ENCODE measurements at regions not wholly inside any gene's neighbourhood (a gene's known extent, or its start where the extent isn't known, plus 50 kb on each side); places are given as distances from the start of the nearest gene placed in this dataset.
"Not testable (repeated sequence)": the region's sequence is repeated elsewhere in the genome, so short reads cannot be mapped to it uniquely, and the experiment has no call there.

- no peak for DNase-seq (ENCODE audit: low spot score)
Observed at GRCh38 chr1:184183919-184184318, 132.4 kb downstream of the TSEN15 start.

GRCh38 chr1:184184614-184185013 is 133.1 kb downstream of the TSEN15 start:
- not testable (repeated sequence) for DNase-seq (ENCODE audit: low spot score)

GRCh38 chr1:184185347-184185746 is 133.8 kb downstream of the TSEN15 start:
- no peak for DNase-seq (ENCODE audit: low spot score)

DNA sequence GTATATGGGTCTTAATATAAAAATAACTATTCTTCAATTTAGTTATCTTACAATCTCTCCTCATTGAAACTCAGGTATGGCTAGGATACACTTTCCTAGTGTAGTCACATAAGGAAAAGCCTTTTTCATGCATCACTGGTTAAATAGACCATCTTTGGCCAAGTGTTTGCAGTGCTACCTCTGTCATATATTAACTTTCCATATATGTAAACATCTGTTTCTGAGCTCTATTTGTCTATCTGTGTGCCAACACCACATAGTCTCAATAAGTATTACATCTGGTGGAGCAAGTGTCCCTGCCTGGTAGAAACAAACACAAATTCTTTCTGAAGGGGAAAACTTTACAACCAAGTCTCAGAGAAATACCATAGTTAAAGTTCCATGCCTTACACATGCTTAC is 134.6 kb downstream of the TSEN15 start:
- no peak for DNase-seq (ENCODE audit: low spot score)

DNA sequence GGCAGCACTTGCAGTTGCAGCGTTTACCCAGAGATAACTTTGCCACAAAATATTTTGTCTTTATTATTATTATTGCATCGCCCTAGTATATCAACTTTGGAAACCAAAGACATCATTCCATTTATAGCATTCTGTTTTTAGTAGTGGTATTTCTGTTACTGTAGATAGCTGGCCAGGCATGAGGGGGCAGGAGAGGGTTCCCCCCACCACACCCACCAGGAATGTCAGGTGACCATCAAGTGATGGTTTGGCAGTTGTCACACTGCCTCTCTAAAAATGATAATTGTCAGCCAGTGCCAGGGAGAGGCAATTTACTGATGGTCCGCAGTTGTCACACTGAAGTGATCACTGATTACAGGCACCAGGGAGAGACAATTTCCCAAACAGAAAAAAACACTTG is 135.6 kb downstream of the TSEN15 start:
- DNase-seq (ENCODE audit: low spot score): no peak

GRCh38 chr1:184188037-184188436 is 136.5 kb downstream of the TSEN15 start:
- DNase-seq (ENCODE audit: low spot score): no peak

GRCh38 chr1:184189361-184189760 is 137.8 kb downstream of the TSEN15 start:
- no peak for DNase-seq (ENCODE audit: low spot score)

- peak; percentile 55 for DNase-seq (ENCODE audit: low spot score)
Observed at GRCh38 chr1:184190616-184191015, 139.1 kb downstream of the TSEN15 start.

DNA sequence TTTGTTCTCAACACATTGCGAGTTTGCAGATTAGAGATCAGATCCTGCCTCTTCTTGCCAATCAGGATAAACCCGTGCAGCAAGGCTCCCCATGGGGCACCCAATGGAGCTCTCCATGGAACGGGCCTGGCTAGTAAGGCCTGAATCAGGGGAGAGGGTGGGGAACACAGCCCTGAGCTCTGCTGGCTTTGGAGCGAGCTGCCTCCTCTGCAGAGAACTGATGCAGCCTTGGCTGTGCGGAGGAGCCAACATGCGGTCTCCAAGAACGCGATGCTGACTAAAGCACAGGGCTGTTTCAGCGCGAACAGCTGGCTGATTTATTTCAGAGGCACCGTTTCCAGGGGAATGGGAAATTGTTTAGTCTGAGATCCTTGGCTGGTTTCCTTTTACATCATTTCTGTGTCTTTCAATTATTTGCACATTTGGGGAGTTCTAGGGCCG is 139.7 kb downstream of the TSEN15 start:
- DNase-seq (ENCODE audit: low spot score): peak; percentile 75

DNA sequence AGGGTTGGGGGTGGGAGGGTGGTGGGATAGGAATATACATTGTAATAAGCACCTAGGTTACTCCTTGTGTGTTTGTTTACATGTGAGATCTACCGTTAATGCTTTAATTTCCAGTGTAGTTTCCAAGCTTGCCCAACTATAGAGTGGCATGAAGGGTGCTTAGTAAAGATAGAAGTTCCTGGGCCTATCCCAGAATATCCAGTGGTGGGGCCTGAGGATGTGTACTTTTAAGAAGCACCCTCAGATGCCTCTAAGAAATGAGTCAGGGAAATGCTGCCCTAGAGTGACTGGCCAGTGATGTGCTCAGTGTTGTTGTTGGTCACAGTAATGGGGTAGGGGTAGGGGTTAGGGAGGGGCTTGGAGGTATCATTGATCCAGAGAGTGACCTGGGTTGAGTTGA is 141.3 kb downstream of the TSEN15 start:
- no peak for DNase-seq (ENCODE audit: low spot score)

DNA sequence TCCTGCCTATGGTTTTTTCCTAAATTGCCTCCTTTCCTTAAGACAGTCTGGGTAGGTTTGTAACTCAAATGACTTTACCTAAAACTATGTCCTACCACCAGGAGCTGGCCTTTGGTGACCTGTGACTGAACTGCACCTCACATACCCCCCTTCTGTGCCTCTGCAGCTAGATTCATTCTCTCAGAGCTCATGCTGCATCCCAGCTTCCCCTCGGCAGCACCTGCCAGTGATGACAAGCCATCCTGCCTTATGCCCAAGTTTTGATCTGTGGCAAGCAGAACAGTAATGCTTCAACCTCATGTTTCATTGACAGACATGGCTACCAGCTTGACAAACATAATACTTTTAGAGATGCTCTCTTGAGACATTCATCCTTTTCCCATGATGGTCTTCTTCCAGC is 141.9 kb downstream of the TSEN15 start:
- no peak for DNase-seq (ENCODE audit: low spot score)

DNA sequence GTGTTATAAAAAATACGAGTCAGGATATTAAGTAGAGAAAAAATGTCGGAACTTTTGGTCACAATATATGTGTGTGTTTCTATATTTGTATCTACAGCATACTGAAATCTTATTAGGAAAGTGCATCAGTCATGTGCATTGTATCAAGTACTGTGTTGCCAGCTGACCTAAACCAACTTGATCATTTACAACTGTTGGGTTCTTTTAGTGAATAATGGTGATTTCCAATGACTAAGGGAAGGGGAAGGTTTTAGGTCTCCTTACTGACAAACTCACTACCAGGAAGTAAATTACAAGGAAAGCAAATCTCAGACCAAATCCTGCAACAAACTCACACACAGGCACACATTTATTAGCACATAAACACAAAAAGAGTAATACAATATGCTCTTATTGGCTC is 142.7 kb downstream of the TSEN15 start:
- no peak for DNase-seq (ENCODE audit: low spot score)

DNA sequence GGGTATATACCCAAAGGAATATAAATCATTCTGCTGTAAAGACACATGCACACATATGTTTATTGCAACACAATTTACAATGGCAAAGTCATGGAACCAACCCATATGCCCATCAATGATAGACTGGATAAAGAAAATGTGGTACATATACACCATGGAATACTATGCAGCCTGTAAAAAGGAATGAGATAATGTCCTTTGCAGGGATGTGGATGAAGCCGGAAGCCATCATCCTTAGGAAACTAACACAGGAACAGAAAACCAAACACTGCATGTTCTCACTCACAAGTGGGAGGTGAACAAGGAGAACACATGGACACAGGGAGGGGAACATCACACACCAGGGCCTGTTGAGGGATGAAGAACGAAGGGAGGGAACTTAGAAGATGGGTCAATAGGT is 144.2 kb downstream of the TSEN15 start:
- DNase-seq (ENCODE audit: low spot score): not testable (repeated sequence)

GRCh38 chr1:184197831-184198230 is 146.3 kb downstream of the TSEN15 start:
- peak; percentile 26 for DNase-seq (ENCODE audit: low spot score)

- DNase-seq (ENCODE audit: low spot score): no peak
Observed at GRCh38 chr1:184199036-184199435, 147.5 kb downstream of the TSEN15 start.

GRCh38 chr1:184199438-184200085 is 148.0 kb downstream of the TSEN15 start:
- no peak for DNase-seq (ENCODE audit: low spot score)

GRCh38 chr1:184208622-184209021 is 157.1 kb downstream of the TSEN15 start:
- no peak for DNase-seq (ENCODE audit: low spot score)

DNA sequence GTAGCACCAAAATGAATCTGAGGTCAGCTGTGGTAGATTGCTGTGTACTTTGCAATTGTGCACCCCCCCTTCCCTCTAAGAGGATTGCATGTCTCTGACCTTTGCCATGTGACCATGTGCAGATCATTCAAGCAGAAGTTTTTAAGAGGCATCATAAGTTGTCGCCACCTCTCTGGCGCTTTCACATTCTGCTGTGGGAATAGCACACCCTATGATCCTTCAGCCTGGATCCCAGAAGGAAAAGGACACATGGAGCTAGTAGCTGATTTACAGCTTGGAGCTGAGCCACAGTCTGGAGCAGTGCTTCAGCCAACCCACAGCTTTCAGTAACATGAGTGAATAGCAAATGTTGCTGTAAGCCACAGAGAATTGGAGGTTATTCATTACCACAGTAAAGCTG is 158.5 kb downstream of the TSEN15 start:
- no peak for DNase-seq (ENCODE audit: low spot score)

GRCh38 chr1:184210862-184211261 is 159.3 kb downstream of the TSEN15 start:
- DNase-seq (ENCODE audit: low spot score): no peak

DNA sequence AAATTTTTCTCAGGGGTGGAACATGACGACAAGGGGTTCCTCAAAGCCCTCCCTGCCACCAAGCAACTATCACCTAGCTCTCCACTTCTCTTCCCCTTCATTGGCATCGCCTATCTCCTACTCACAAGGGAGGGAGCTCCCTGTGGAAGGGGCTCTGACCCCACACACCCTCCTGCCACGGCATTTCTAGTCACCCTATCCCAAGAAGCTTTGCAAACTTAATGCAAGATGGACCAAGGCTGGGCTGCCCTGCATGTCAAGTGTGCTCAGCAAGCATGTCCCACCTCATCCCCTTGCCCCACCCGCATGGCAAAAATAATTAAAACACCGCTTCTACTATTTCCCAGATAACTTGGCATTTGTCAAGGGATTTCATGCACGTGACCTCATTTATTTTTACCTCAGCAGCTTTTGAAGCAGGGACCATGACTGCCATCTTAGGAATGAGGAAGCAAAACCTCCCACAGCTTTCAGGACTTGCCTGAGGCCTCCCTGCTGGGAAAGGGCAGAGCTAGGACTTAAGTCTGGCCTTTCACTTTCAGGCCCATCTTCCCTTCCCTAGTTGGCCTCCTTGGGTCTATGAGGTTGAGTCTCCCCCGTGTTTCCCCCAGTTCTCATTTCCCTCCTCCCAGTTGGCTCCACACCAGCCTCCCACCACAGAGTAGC is 161.3 kb downstream of the TSEN15 start:
- DNase-seq (ENCODE audit: low spot score): no peak

DNA sequence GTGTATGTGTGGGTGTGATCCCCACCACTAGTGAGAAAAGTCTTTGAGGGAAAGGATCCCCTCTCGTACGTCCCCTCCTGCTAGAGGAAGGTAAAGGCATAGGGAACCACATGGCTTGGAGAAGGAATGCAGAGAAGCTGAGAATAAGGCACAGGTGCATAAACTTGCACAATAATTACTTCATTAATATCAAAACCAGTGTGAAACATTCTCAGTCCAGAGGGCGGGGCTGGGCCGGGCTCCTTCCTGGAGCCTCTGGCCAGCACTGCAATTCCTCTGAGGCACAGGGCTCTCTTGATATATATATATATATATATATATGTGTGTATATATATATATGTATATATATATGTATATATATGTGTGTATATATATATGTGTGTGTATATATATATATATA is 162.6 kb downstream of the TSEN15 start:
- DNase-seq (ENCODE audit: low spot score): no peak

DNA sequence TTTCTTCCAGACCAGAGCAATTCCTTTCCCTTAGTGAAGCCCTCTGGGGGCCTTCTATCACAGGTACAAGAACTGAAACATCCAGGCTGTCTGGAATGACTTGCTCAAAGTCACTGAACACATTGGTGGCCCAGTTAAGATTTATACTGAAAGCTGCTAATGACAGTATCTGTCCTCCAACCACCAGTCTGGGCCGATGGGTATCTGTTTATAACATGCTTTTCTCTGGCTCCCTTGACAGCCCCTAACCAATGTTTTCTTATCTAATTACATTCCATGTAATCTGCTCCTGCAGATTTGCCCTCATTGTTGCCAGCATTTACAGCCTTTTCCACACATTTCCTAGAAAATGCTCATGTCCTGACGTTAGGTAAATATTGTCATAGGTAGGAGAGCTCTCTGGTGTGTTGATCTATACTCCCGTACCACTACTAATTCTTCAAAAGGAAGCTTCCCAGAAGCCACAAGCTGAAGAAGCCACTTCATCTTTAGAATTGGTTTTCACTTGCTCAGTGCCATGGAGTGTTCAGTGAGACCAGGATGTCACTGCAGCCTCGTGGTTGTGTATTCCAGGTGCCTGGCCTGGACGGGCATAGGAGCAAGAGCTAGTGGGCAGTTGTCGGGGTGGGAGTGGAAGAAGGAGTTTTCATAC is 163.9 kb downstream of the TSEN15 start:
- DNase-seq (ENCODE audit: low spot score): peak; percentile 88

Measured in SK-N-DZ (cell line).